ENCODE measurements at regions not wholly inside any gene's neighbourhood (a gene's known extent, or its start where the extent isn't known, plus 50 kb on each side); places are given as distances from the start of the nearest gene placed in this dataset.

DNA sequence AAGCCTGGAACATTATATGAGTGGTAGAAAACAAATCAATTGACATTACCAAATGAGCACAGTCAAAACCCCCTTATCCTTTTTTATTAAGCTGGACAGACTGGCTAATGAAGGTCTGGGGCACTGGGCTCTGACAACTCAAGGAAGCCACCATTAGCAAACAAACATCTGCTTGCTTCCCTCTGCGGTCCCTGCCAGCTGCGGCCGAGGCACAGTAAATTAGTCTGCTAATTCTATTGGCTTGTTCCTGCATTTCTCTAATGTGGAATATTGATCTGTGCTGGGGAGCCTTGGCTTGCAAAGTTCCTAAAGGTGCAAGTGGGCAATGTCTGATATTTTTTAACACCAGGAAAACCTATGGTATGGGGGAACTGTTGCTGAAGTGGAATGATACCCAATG is 300.3 kb downstream of the MTX2 start:
- no peak overlapping the region for H3K27ac ChIP-seq (ENCODE audit: poor library complexity, severe bottlenecking)
- DNase-seq (ENCODE audit: low spot score) (no peak), ATAC-seq (ENCODE audit: low read depth) (no peak)
- H3K9me3 ChIP-seq (ENCODE audit: severe bottlenecking), result no peaks in the 10 kb centered on the region
- TF ChIP-seq, protein P1, sequence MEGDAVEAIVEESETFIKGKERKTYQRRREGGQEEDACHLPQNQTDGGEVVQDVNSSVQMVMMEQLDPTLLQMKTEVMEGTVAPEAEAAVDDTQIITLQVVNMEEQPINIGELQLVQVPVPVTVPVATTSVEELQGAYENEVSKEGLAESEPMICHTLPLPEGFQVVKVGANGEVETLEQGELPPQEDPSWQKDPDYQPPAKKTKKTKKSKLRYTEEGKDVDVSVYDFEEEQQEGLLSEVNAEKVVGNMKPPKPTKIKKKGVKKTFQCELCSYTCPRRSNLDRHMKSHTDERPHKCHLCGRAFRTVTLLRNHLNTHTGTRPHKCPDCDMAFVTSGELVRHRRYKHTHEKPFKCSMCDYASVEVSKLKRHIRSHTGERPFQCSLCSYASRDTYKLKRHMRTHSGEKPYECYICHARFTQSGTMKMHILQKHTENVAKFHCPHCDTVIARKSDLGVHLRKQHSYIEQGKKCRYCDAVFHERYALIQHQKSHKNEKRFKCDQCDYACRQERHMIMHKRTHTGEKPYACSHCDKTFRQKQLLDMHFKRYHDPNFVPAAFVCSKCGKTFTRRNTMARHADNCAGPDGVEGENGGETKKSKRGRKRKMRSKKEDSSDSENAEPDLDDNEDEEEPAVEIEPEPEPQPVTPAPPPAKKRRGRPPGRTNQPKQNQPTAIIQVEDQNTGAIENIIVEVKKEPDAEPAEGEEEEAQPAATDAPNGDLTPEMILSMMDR (IDR thresholded peaks at IDR 0.05; ENCODE audit: poor library complexity, severe bottlenecking), result no peak
- H3K4me3 ChIP-seq (ENCODE audit: severe bottlenecking), result no peak overlapping the region
- no peaks in the 10 kb centered on the region for H3K36me3 ChIP-seq (ENCODE audit: low read depth)
- H3K27me3 ChIP-seq (ENCODE audit: insufficient read depth, poor library complexity, severe bottlenecking), result no peaks in the 10 kb centered on the region
- H3K4me1 ChIP-seq (ENCODE audit: insufficient read depth, poor library complexity, severe bottlenecking), result peaks cover 9% of the 10 kb centered on the region

DNA sequence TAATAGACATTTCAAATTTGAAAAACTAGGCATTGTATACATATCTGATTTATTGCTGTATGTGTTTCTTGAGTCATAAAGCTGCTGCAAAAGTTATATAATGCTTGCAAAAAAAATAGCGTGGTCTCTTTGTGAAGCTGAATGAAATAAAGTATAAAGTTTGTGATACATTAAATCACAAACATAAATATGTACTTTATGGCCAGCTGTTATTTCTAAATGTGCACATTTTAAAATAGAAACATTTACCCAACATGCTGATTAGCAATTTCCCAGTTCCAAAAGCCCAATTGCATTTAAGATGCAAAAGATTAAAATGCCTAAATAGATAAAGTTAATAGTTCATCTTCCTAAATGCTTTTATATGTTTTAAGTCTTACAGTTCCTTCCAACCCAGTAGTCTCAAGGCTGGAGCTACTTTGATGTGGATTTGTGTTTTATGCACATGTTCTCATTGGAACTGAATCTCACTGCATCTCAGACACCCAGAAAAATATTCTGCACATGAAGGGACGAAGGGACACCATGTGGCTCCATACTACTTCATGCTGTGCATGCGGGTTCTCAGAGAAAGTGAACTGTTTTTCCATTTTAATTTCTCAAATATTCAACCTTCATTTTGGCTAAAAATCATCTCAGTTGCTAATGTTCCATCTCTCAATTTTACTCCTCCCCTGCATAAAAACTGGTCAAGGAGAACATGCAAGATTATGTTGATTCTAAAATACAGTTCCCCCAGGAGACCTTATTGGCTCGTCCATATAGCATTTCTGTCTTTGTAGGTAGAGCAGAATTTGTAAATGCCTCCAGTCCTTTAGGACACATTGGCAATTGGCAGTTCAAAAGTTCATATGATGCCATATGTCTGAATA is 304.6 kb downstream of the MTX2 start:
- Histone ChIP-seq H3K36me3 (ENCODE audit: low read depth) (no peaks in the 10 kb centered on the region), H3K27ac (ENCODE audit: poor library complexity, severe bottlenecking) (no peak overlapping the region), H3K4me1 (ENCODE audit: insufficient read depth, poor library complexity, severe bottlenecking) (peaks cover 9% of the 10 kb centered on the region), H3K9me3 (ENCODE audit: severe bottlenecking) (no peaks in the 10 kb centered on the region), H3K4me3 (ENCODE audit: severe bottlenecking) (no peak overlapping the region), H3K27me3 (ENCODE audit: insufficient read depth, poor library complexity, severe bottlenecking) (no peaks in the 10 kb centered on the region)
- DNase-seq (ENCODE audit: low spot score) (no peak), ATAC-seq (ENCODE audit: low read depth) (no peak)
- TF ChIP-seq, protein P1 (IDR thresholded peaks at IDR 0.05; ENCODE audit: poor library complexity, severe bottlenecking), result no peak

DNA sequence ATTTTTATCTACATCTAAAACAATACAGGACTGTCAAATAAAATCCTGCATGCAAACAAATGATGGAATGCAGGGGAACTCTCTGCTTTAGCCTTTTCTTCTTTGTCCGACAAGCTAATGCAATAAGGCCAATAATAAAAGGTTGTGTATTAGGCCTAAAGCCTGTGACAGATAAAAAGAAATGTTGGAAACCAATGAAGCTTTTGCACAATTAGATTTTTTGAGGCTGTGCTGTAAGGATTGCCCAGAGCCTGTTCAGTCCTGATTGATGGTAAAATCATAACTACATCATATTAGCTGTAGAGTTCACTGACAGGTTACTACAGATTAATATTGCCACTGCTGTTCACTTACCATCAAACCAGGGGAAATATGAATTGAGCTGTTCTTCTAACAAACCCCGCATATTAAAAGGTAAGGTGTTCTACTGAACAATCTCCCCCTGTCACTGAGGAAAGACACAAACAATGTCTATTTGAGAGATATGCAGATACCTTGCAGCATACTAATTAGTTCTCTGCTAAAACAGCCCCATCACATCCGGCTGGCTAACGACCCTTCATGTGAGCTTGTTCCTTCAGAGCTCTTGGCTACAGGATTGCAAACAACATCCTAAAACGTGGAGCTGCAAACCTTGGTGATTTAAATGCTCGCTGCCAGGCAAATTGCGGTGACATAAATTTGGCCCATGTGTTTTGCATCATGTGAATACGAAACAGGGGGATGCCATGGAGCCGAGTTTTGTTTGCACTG is 305.4 kb downstream of the MTX2 start:
- DNase-seq (ENCODE audit: low spot score) (no peak), ATAC-seq (ENCODE audit: low read depth) (no peak)
- no peaks in the 10 kb centered on the region for H3K36me3 ChIP-seq (ENCODE audit: low read depth)
- no peak overlapping the region for H3K27ac ChIP-seq (ENCODE audit: poor library complexity, severe bottlenecking)
- no peaks in the 10 kb centered on the region for H3K27me3 ChIP-seq (ENCODE audit: insufficient read depth, poor library complexity, severe bottlenecking)
- H3K9me3 ChIP-seq (ENCODE audit: severe bottlenecking), result no peaks in the 10 kb centered on the region
- TF ChIP-seq, protein P1 (IDR thresholded peaks at IDR 0.05; ENCODE audit: poor library complexity, severe bottlenecking), result no peak
- H3K4me1 ChIP-seq (ENCODE audit: insufficient read depth, poor library complexity, severe bottlenecking), result peaks cover 9% of the 10 kb centered on the region
- no peak overlapping the region for H3K4me3 ChIP-seq (ENCODE audit: severe bottlenecking)

DNA sequence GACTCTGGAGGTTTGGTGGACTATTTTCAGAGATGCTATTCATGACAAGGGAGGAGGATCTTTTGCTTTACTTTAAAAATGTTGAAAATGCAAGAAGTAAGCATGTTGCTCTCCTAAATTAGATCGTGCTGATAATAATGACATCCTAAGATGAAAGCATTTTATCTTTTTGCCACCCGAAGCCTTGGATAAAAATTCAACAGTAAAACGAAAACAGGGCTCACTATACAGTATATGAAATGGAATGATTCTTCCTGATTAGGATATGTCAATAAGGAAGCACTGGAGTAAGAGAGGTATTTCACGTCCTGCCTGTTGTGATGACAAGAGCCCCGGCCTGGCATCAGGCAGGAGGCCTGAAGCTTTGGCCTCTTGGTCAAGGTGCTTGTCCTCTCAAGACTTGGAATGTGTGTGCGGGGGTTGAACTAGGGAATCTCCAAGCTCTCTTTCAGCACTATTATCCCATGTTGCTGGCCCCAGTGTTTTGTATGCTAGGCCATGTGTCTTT is 306.0 kb downstream of the MTX2 start:
- Histone ChIP-seq H3K27ac (ENCODE audit: poor library complexity, severe bottlenecking) (no peak overlapping the region), H3K27me3 (ENCODE audit: insufficient read depth, poor library complexity, severe bottlenecking) (no peaks in the 10 kb centered on the region), H3K36me3 (ENCODE audit: low read depth) (no peaks in the 10 kb centered on the region), H3K9me3 (ENCODE audit: severe bottlenecking) (no peaks in the 10 kb centered on the region), H3K4me1 (ENCODE audit: insufficient read depth, poor library complexity, severe bottlenecking) (peaks cover 9% of the 10 kb centered on the region), H3K4me3 (ENCODE audit: severe bottlenecking) (no peak overlapping the region)
- TF ChIP-seq, protein P1 (IDR thresholded peaks at IDR 0.05; ENCODE audit: poor library complexity, severe bottlenecking), result no peak
- DNase-seq (ENCODE audit: low spot score), result no peak
- ATAC-seq (ENCODE audit: low read depth), result no peak

Measured in RWPE2 (cell line).